Mesenchymal stem cell (in vitro differentiated cells and primary cell): ENCODE measurements at regions not wholly inside any gene's neighbourhood (a gene's known extent, or its start where the extent isn't known, plus 50 kb on each side); places are given as distances from the start of the nearest gene placed in this dataset.

Source experiments
- DNase-seq: peaks from one replicate; pipeline ENCODE4 v3.0.0-alpha.2; 2013
- H2AFZ ChIP-seq: one replicate; pipeline ENCODE4 v1.6.1; 2013; ENCODE audit warnings: low read depth, mild to moderate bottlenecking, control low read depth, inconsistent platforms, low read length, moderate library complexity
- H2AK5ac ChIP-seq: 2 replicates; pipeline ENCODE4 v1.6.1; 2013; ENCODE audit warnings: low read length, moderate library complexity, mild to moderate bottlenecking, inconsistent platforms; ENCODE audit not compliant: severe bottlenecking
- H2BK120ac ChIP-seq: one replicate; pipeline ENCODE4 v1.6.1; 2013; ENCODE audit warnings: low read depth, mild to moderate bottlenecking, inconsistent platforms, low read length, moderate library complexity
- H2BK12ac ChIP-seq, 2 experiments: one replicate each; pipeline ENCODE4 v1.6.1; 2013; ENCODE audit warnings: inconsistent platforms in 2 of 2, low read length in 2 of 2, mild to moderate bottlenecking in 2 of 2, moderate library complexity in 2 of 2, control low read depth in 1 of 2
- H2BK15ac ChIP-seq: one replicate; pipeline ENCODE4 v1.6.1; 2013; ENCODE audit warnings: mild to moderate bottlenecking, low read depth, inconsistent platforms; ENCODE audit not compliant: poor library complexity, severe bottlenecking
- H2BK5ac ChIP-seq: 2 replicates; pipeline ENCODE4 v1.6.1; 2013; ENCODE audit warnings: low read depth, mild to moderate bottlenecking, low read length, control low read depth, inconsistent platforms; ENCODE audit not compliant: poor library complexity, severe bottlenecking
- H3K14ac ChIP-seq, 2 experiments: one replicate each; pipeline ENCODE4 v1.6.1; 2013; ENCODE audit warnings: inconsistent platforms in 2 of 2, low read length in 2 of 2, control low read depth in 1 of 2, mild to moderate bottlenecking in 1 of 2, moderate library complexity in 1 of 2
- H3K18ac ChIP-seq, 2 experiments: one replicate each; pipeline ENCODE4 v1.6.1; 2013; ENCODE audit warnings: inconsistent platforms in 2 of 2, low read length in 2 of 2, control low read depth in 1 of 2, low read depth in 1 of 2, mild to moderate bottlenecking in 1 of 2
- H3K23ac ChIP-seq, 2 experiments: one replicate each; pipeline ENCODE4 v1.6.1; 2013; ENCODE audit warnings: inconsistent platforms in 2 of 2, low read length in 2 of 2, mild to moderate bottlenecking in 2 of 2, moderate library complexity in 2 of 2, control low read depth in 1 of 2
- H3K27ac ChIP-seq: 2 replicates; pipeline ENCODE4 v1.5.1; 2013; ENCODE audit warnings: mild to moderate bottlenecking, moderate library complexity, low read length, control low read depth, inconsistent platforms; ENCODE audit not compliant: poor library complexity, severe bottlenecking
- H3K27me3 ChIP-seq, 2 experiments: 2 replicates each; pipeline versions ENCODE4 v1.6.1 to v1.7.0; 2013; ENCODE audit warnings: low read length in 2 of 2, mild to moderate bottlenecking in 2 of 2, moderate library complexity in 2 of 2, control low read depth in 1 of 2, inconsistent platforms in 1 of 2; ENCODE audit not compliant: control insufficient read depth in 1 of 2, insufficient read depth in 1 of 2
- H3K36me3 ChIP-seq, 2 experiments: 2 replicates each; pipeline versions ENCODE4 v1.6.1 to v1.7.0; 2013; ENCODE audit warnings: low read length in 2 of 2, control low read depth in 1 of 2, inconsistent platforms in 1 of 2, low read depth in 1 of 2, mild to moderate bottlenecking in 1 of 2; ENCODE audit not compliant: insufficient read depth in 2 of 2, control insufficient read depth in 1 of 2
- H3K4ac ChIP-seq, 2 experiments: one replicate each; pipeline ENCODE4 v1.6.1; 2013; ENCODE audit warnings: inconsistent platforms in 2 of 2, low read length in 2 of 2, mild to moderate bottlenecking in 2 of 2, moderate library complexity in 2 of 2, control low read depth in 1 of 2, low read depth in 1 of 2
- H3K4me1 ChIP-seq: 2 replicates; pipeline ENCODE4 v1.6.1; 2013; ENCODE audit warnings: low read depth, low read length, control low read depth; ENCODE audit not compliant: control insufficient read depth, insufficient read depth
- H3K4me2 ChIP-seq: 2 replicates; pipeline ENCODE4 v1.6.1; 2013; ENCODE audit warnings: low read length, mild to moderate bottlenecking, inconsistent platforms; ENCODE audit not compliant: poor library complexity, severe bottlenecking
- H3K4me3 ChIP-seq, 2 experiments: 2 replicates each; pipeline versions ENCODE4 v1.5.1 to v1.7.0; 2013; ENCODE audit warnings: low read length in 2 of 2, mild to moderate bottlenecking in 2 of 2, control low read depth in 1 of 2, low read depth in 1 of 2; ENCODE audit not compliant: insufficient read depth in 1 of 2
- H3K79me1 ChIP-seq: replicated peaks from 2 replicates; pipeline ENCODE4 v1.6.1; 2013; ENCODE audit warnings: mild to moderate bottlenecking, control low read depth, low read length, inconsistent platforms; ENCODE audit not compliant: poor library complexity, severe bottlenecking
- H3K9ac ChIP-seq: 2 replicates; pipeline ENCODE4 v1.7.0; 2013; ENCODE audit warnings: mild to moderate bottlenecking, low read length, moderate library complexity
- H3K9me3 ChIP-seq: 2 replicates; pipeline ENCODE4 v1.7.0; 2013; ENCODE audit warnings: mild to moderate bottlenecking, low read length; ENCODE audit not compliant: control insufficient read depth
- H4K8ac ChIP-seq: one replicate; pipeline ENCODE4 v1.6.1; 2013; ENCODE audit warnings: inconsistent platforms, mild to moderate bottlenecking, low read length, moderate library complexity
- H4K91ac ChIP-seq: one replicate; pipeline ENCODE4 v1.6.1; 2013; ENCODE audit warnings: mild to moderate bottlenecking, low read length, inconsistent platforms
- WGBS: methylation state at CpG from one replicate; pipeline ENCODE4 v1.1.7; 2013; ENCODE audit warnings: mixed read lengths; 5-methylcytosine and 5-hydroxymethylcytosine counted together

DNA sequence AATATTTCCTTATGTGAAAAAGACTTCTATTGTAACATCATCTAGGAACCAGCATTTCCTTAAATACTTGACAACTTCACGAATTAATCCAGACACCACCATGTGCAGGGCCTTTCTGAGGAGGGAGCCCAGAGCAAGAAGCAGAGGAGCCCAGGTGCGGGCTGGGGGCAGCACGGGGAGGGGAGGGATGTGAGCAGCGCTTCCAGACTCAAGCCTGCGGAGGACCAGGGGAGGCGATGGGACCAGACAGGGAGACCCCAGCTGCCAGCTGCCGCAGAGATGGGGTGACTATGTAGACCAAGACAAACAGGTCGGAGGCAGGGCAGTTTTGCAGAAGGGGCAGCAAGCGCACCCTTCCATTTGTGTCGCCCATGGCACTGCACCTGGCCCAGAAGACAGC, 596.1 kb downstream of the IRX1 start:
- Histone ChIP-seq H2BK5ac (no peak overlapping the region), H4K91ac (no peak overlapping the region), H3K79me1 (no peaks in the 10 kb centered on the region), H3K23ac (no peak overlapping the region), H3K4me1 (no peaks in the 10 kb centered on the region), H2BK120ac (no peak overlapping the region), H4K8ac (no peak overlapping the region), H2AK5ac (no peak overlapping the region), H3K18ac (no peak overlapping the region), H3K36me3 (no peaks in the 10 kb centered on the region), H3K27ac (no peak overlapping the region), H3K9ac (no peak overlapping the region), H3K4me3 (no peak overlapping the region), H3K14ac (no peak overlapping the region), H2BK12ac (no peak overlapping the region), H2AFZ (no peak overlapping the region), H3K4ac (no peak overlapping the region), H3K4me2 (no peak overlapping the region), H3K27me3 (no peaks in the 10 kb centered on the region), H3K9me3 (peaks cover 4% of the 10 kb centered on the region), H2BK15ac (no peak overlapping the region)
- WGBS: 89% methylated on average over 10 of the region's 10 CpGs
- DNase-seq: no peak

DNA sequence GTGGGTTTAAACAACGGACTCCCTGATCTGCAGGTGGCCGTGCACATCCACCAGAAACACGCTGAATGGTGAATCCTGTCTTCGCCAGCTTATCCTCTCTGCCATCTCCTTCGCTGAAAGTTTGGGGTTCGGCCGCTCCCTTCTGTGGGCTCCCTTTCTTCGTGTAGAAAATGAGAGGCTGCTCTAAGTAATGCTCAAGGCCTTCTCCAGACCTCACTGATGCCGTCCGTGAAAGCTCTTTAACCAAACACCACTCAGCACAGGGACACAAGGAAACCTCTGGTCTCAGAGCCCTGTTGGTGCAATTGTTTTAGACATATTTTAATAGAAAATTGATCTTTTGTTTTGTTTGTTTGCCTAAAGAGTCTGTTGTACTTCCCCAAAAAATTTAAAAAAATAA, 596.5 kb downstream of the IRX1 start:
- no peak for DNase-seq
- WGBS: 89% methylated on average over 8 of the region's 10 CpGs
- no peak overlapping the region for H3K27ac ChIP-seq

DNA sequence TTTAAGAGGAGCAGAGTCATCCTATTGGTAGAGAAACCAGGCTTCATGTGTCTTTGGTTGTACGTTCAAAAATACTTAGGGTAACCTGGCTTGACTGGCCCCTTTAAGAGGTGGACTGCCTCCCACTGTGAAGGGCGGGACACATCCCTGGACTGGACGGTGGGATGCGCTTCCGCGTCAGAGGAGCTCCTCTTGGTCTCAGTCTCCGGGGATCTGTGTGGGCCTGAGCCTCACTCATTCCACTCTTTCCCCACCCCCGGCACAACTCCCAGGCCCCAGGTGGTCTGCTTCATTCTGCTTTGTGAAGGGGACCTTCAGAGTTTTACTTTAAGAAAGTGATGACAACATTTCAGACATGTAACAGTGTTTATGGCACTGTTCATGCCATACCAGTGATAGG, 601.1 kb downstream of the IRX1 start:
- Histone ChIP-seq H2AK5ac (no peak overlapping the region), H3K9ac (no peak overlapping the region), H3K27ac (no peak overlapping the region), H2BK5ac (no peak overlapping the region), H3K36me3 (no peaks in the 10 kb centered on the region), H4K8ac (no peak overlapping the region), H3K4ac (no peak overlapping the region), H2BK15ac (no peak overlapping the region), H3K9me3 (peaks cover 2% of the 10 kb centered on the region), H2BK12ac (no peak overlapping the region), H2BK120ac (no peak overlapping the region), H2AFZ (no peak overlapping the region), H3K14ac (no peak overlapping the region), H4K91ac (no peak overlapping the region), H3K23ac (no peak overlapping the region), H3K4me2 (no peak overlapping the region), H3K18ac (no peak overlapping the region), H3K27me3 (no peaks in the 10 kb centered on the region), H3K79me1 (no peaks in the 10 kb centered on the region), H3K4me1 (no peaks in the 10 kb centered on the region), H3K4me3 (no peak overlapping the region)
- WGBS: 36% methylated on average over 6 of the region's 8 CpGs
- no peak for DNase-seq

More for the DNA sequence above, 596.5 kb downstream of the IRX1 start:
- Histone ChIP-seq H3K79me1 (no peaks in the 10 kb centered on the region), H3K9ac (no peak overlapping the region), H3K14ac (no peak overlapping the region), H2AK5ac (no peak overlapping the region), H4K8ac (no peak overlapping the region), H3K9me3 (peaks cover under 1% of the 10 kb centered on the region), H3K36me3 (no peaks in the 10 kb centered on the region), H3K4ac (no peak overlapping the region), H3K4me1 (no peaks in the 10 kb centered on the region), H3K4me3 (no peak overlapping the region), H2BK15ac (no peak overlapping the region), H3K18ac (no peak overlapping the region), H2AFZ (no peak overlapping the region), H3K27me3 (no peaks in the 10 kb centered on the region), H3K4me2 (no peak overlapping the region), H2BK12ac (no peak overlapping the region), H2BK120ac (no peak overlapping the region), H4K91ac (no peak overlapping the region), H2BK5ac (no peak overlapping the region), H3K23ac (no peak overlapping the region)

DNA sequence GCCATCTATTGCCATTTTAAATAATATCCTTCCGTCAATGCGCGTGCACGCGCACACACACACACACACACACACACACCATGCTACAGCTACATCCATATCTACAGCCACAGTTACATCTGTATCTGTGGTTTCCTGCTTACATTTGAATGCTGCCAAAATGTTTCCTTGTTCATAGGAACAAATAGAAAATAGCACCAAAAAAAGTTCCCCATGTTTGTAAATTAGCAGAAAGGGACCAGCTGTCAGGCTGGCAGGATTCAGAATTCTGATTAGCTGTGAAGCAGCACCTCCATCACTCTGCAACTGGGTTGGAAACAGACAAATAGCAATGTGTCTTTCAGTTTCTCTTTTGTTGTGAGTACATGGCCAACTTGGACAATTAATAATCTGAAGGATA, 601.5 kb downstream of the IRX1 start:
- Histone ChIP-seq H2BK5ac (no peak overlapping the region), H3K79me1 (no peaks in the 10 kb centered on the region), H3K9ac (no peak overlapping the region), H3K18ac (no peak overlapping the region), H3K4ac (no peak overlapping the region), H3K4me1 (no peaks in the 10 kb centered on the region), H3K4me2 (no peak overlapping the region), H2AFZ (no peak overlapping the region), H3K27ac (no peak overlapping the region), H3K14ac (no peak overlapping the region), H3K36me3 (no peaks in the 10 kb centered on the region), H4K8ac (no peak overlapping the region), H2BK120ac (no peak overlapping the region), H2BK15ac (no peak overlapping the region), H3K4me3 (no peak overlapping the region), H2AK5ac (no peak overlapping the region), H3K23ac (no peak overlapping the region), H3K9me3 (peaks cover 2% of the 10 kb centered on the region), H3K27me3 (no peaks in the 10 kb centered on the region), H4K91ac (no peak overlapping the region), H2BK12ac (no peak overlapping the region)
- 78% methylated on average over 5 of the region's 5 CpGs for WGBS
- DNase-seq: no peak
